GM12878 (cell line): ENCODE measurements at regions not wholly inside any gene's neighbourhood (a gene's known extent, or its start where the extent isn't known, plus 50 kb on each side); places are given as distances from the start of the nearest gene placed in this dataset.

Experiments
- ATAC-seq: fragments of 200-7000 bp; cut with Tn5 transposase; 3 replicates; pipeline ENCODE4 v1.9.1; 2020; ENCODE audit warnings: mild to moderate bottlenecking, moderate library complexity
- BruUV-seq: library from RNA; stranded (reverse); fragments of 400-500 nt; replicated peaks from 2 replicates; lab custom pipeline; 2021; lab: Mats Ljungman, UMichigan
- CTCF ChIA-PET: fragments of 300-600 bp; sonication (Branson Sonifier 250); formaldehyde crosslinking; extraction: SDS; loops from one replicate; lab custom pipeline; 2021; ENCODE audit warnings: inconsistent platforms; lab: Yijun Ruan, JAX
- POLR2A ChIA-PET: fragments of 350-600 bp; formaldehyde crosslinking; extraction: SDS; loops from one replicate; lab custom pipeline; 2021; ENCODE audit warnings: inconsistent platforms; lab: Charles Lee
- RAD21 ChIA-PET: fragments of 300-600 bp; sonication (Branson Sonifier 250); formaldehyde crosslinking; loops from one replicate; lab custom pipeline; 2023; ENCODE audit warnings: antibody characterized with exemption; ENCODE audit not compliant: unreplicated experiment; lab: Charles Lee
- SMC1A ChIA-PET: fragments of 300-600 bp; sonication (Branson Sonifier 250); formaldehyde crosslinking; loops from one replicate; lab custom pipeline; 2023; ENCODE audit not compliant: unreplicated experiment, uncharacterized antibody; lab: Charles Lee
- DNase-seq: peaks from one replicate; pipeline ENCODE4 v3.0.0-alpha.2; 2011; ENCODE audit warnings: low read depth, low spot score
- FAIRE-seq: peaks from 3 replicates; lab custom pipeline; 2011; peaks lifted over from hg19 to GRCh38; lab: Jason Lieb, UNC
- H2AFZ ChIP-seq: 2 replicates; pipeline ENCODE4 v1.6.0; 2011; ENCODE audit warnings: low read depth, low read length, control low read depth; ENCODE audit not compliant: control insufficient read depth
- H3K27ac ChIP-seq: 2 replicates; pipeline ENCODE4 v1.5.1; 2011; ENCODE audit warnings: control low read depth; ENCODE audit not compliant: control insufficient read depth, insufficient read depth
- H3K27me3 ChIP-seq, 2 experiments: replicated peaks in 1 of 2; 2 replicates each; pipeline versions ENCODE4 v1.6.0 to v1.6.1; 2011; ENCODE audit warnings: low read length in 1 of 2; ENCODE audit not compliant: control insufficient read depth in 2 of 2, insufficient read depth in 2 of 2
- H3K36me3 ChIP-seq, 2 experiments: 2 replicates each; pipeline ENCODE4 v1.5.1; 2011; ENCODE audit warnings: low read length in 1 of 2; ENCODE audit not compliant: control insufficient read depth in 2 of 2, insufficient read depth in 2 of 2
- H3K4me1 ChIP-seq: 2 replicates; pipeline ENCODE4 v1.6.1; 2011; ENCODE audit warnings: mild to moderate bottlenecking, low read length, moderate library complexity, mixed read lengths; ENCODE audit not compliant: control insufficient read depth, insufficient read depth
- H3K4me2 ChIP-seq: 2 replicates; pipeline ENCODE4 v1.6.0; 2011; ENCODE audit warnings: control low read depth; ENCODE audit not compliant: control insufficient read depth, insufficient read depth
- H3K4me3 ChIP-seq: fragments of 200-600 bp; sonication (generic); 2 replicates; pipeline ENCODE4 v1.5.1; 2016
- H3K79me2 ChIP-seq: 2 replicates; pipeline ENCODE4 v1.6.0; 2011; ENCODE audit warnings: low read length; ENCODE audit not compliant: control insufficient read depth, insufficient read depth
- H3K9ac ChIP-seq: 2 replicates; pipeline ENCODE4 v1.8.0; 2011; ENCODE audit warnings: low read length, control low read depth, mixed read lengths; ENCODE audit not compliant: control insufficient read depth, insufficient read depth
- H3K9me3 ChIP-seq: replicated peaks from 3 replicates; pipeline ENCODE4 v1.5.1; 2011; ENCODE audit warnings: mild to moderate bottlenecking, low read length; ENCODE audit not compliant: control insufficient read depth, insufficient read depth
- H4K20me1 ChIP-seq: 2 replicates; pipeline ENCODE4 v1.6.0; 2011; ENCODE audit not compliant: control insufficient read depth, insufficient read depth
- ATF7 ChIP-seq: fragments of 450-650 bp; IDR thresholded peaks from 2 replicates; pipeline ENCODE4 v1.6.1; 2016; ENCODE audit warnings: low read depth, mild to moderate bottlenecking
- EP300 ChIP-seq, 2 experiments: fragments of 150-350 bp in 1 of 2; IDR thresholded peaks; 2 replicates each; pipeline ENCODE4 v1.6.1; 2011 to 2012; ENCODE audit warnings: low read depth in 2 of 2, low read length in 2 of 2, borderline replicate concordance in 1 of 2, improper control_type of control experiment in 1 of 2, inconsistent platforms in 1 of 2; ENCODE audit not compliant: control insufficient read depth in 1 of 2
- HCFC1 ChIP-seq: fragments of 150-350 bp; IDR thresholded peaks from 2 replicates; pipeline ENCODE4 v1.6.1; 2014; ENCODE audit warnings: low read length
- KLF5 ChIP-seq: fragments of 450-650 bp; IDR thresholded peaks from 2 replicates; pipeline ENCODE4 v1.6.1; 2014; ENCODE audit warnings: mild to moderate bottlenecking; ENCODE audit not compliant: partially characterized antibody
- LARP7 ChIP-seq: fragments of 450-650 bp; IDR thresholded peaks from 2 replicates; pipeline ENCODE4 v1.6.1; 2017; ENCODE audit warnings: mild to moderate bottlenecking
- NR2C1 ChIP-seq: fragments of 450-650 bp; IDR thresholded peaks from 2 replicates; pipeline ENCODE4 v1.6.1; 2017; ENCODE audit warnings: antibody characterized with exemption, mild to moderate bottlenecking, moderate library complexity
- NR2F1 ChIP-seq: fragments of 450-650 bp; conservative IDR thresholded peaks from 2 replicates; pipeline ENCODE4 v1.6.1; 2017; ENCODE audit warnings: mild to moderate bottlenecking
- PML ChIP-seq: IDR thresholded peaks from 2 replicates; pipeline ENCODE4 v1.6.1; 2012; ENCODE audit warnings: low read length, inconsistent platforms
- POLR2AphosphoS2 ChIP-seq: IDR thresholded peaks from 2 replicates; pipeline ENCODE4 v1.6.1; 2011; ENCODE audit warnings: low read depth, mild to moderate bottlenecking, low read length, improper control_type of control experiment, moderate library complexity
- SUZ12 ChIP-seq: fragments of 200-600 bp; sonication (generic); IDR thresholded peaks from one replicate; pipeline ENCODE4 v1.6.1; 2018; ENCODE audit warnings: antibody characterized with exemption, mild to moderate bottlenecking; ENCODE audit not compliant: unreplicated experiment
- TCF3 ChIP-seq: IDR thresholded peaks from 2 replicates; pipeline ENCODE4 v1.6.1; 2012; ENCODE audit warnings: low read depth, mild to moderate bottlenecking, low read length, borderline replicate concordance; ENCODE audit not compliant: insufficient read depth
- YY1 ChIP-seq: IDR thresholded peaks from 2 replicates; pipeline ENCODE4 v1.6.1; 2011; ENCODE audit warnings: low read depth, mild to moderate bottlenecking, low read length
- WGBS: methylation state at CpG from one replicate; pipeline ENCODE4 v1.1.6; 2016; ENCODE audit warnings: low lambda C conversion rate; ENCODE audit not compliant: insufficient replicate concordance, insufficient coverage; ENCODE audit errors: missing lambda C conversion rate; 5-methylcytosine and 5-hydroxymethylcytosine counted together
- in situ Hi-C: fragments of 300-500 bp; cut with MboI; formaldehyde crosslinking; loops from 9 replicates; pipeline ENCODE4 v1.14.3; 2018; ENCODE audit warnings: mixed read lengths
- intact Hi-C: fragments of 100-400 bp; cut with micrococcal nuclease; formaldehyde crosslinking; loops from one replicate; pipeline ENCODE4 v1.14.2; 2022; ENCODE audit not compliant: unreplicated experiment
- TF ChIP-seq, protein P1 (sequence below): IDR thresholded peaks from 2 replicates; pipeline ENCODE4 v1.6.1; 2012; ENCODE audit warnings: low read depth, low read length, improper control_type of control experiment
- TF ChIP-seq, protein P2 (sequence below): fragments of 450-650 bp; IDR thresholded peaks from 2 replicates; pipeline ENCODE4 v1.6.1; 2017; ENCODE audit warnings: mild to moderate bottlenecking, moderate library complexity

DNA sequence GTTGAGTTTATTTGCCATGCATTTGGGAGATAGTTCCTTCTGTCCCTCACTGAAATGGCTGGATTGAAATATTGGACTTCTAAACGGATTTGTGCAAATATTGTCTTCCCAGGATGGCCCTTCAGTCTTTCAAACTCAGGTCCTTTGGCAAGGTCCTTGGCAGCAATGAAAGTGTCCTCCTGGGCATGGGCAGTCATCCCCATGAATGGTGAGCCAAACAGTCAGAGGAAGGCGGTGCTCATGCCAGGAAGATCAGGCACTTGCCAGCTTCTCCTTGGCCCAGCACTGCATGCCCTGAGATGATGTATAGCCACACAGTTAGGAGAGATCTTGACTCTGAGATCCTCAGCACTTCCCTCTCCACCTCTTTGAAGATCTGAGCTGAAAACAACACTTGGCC lies 221.4 kb upstream of the KLF4 start (continued):
- TF ChIP-seq TCF3 (no peak), POLR2AphosphoS2 (no peak), SUZ12 (no peak), YY1 (no peak), NR2F1 (no peak)
- TF ChIP-seq, protein P1, sequence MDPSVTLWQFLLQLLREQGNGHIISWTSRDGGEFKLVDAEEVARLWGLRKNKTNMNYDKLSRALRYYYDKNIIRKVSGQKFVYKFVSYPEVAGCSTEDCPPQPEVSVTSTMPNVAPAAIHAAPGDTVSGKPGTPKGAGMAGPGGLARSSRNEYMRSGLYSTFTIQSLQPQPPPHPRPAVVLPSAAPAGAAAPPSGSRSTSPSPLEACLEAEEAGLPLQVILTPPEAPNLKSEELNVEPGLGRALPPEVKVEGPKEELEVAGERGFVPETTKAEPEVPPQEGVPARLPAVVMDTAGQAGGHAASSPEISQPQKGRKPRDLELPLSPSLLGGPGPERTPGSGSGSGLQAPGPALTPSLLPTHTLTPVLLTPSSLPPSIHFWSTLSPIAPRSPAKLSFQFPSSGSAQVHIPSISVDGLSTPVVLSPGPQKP = no peak
- TF ChIP-seq, all 136 proteins: peak for 0

DNA sequence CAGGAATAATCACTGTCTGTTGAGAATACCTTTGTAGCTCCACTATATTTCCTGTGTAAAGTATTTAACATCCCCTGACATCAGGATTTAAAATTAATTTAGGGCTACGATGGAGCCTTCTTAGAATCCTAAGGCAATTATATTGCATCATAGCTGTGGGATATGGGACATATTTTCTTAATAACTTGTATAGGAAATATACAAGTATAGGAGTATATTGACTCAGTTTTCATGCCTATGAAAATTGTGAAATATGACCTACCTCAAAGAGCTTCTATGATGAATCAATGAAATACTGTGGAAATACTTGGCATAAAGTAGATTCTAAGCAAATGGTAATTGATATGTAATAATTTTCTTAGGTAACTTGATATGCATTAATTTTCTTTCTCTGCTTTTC lies 221.0 kb upstream of the KLF4 start:
- POLR2A ChIA-PET = no interaction called here
- no peaks in the 10 kb centered on the region for H3K79me2 ChIP-seq
- no TSS peak for BruUV-seq
- TF ChIP-seq NR2C1 (no peak), EP300 (IDR thresholded peaks at IDR 0.05; ENCODE audit: borderline replicate concordance in 1 of 2, control insufficient read depth in 1 of 2, low read depth in 2 of 2, low read length in 2 of 2) (no peak), HCFC1 (no peak), KLF5 (no peak), LARP7 (no peak), PML (no peak), ATF7 (no peak)
- TF ChIP-seq, protein P2, sequence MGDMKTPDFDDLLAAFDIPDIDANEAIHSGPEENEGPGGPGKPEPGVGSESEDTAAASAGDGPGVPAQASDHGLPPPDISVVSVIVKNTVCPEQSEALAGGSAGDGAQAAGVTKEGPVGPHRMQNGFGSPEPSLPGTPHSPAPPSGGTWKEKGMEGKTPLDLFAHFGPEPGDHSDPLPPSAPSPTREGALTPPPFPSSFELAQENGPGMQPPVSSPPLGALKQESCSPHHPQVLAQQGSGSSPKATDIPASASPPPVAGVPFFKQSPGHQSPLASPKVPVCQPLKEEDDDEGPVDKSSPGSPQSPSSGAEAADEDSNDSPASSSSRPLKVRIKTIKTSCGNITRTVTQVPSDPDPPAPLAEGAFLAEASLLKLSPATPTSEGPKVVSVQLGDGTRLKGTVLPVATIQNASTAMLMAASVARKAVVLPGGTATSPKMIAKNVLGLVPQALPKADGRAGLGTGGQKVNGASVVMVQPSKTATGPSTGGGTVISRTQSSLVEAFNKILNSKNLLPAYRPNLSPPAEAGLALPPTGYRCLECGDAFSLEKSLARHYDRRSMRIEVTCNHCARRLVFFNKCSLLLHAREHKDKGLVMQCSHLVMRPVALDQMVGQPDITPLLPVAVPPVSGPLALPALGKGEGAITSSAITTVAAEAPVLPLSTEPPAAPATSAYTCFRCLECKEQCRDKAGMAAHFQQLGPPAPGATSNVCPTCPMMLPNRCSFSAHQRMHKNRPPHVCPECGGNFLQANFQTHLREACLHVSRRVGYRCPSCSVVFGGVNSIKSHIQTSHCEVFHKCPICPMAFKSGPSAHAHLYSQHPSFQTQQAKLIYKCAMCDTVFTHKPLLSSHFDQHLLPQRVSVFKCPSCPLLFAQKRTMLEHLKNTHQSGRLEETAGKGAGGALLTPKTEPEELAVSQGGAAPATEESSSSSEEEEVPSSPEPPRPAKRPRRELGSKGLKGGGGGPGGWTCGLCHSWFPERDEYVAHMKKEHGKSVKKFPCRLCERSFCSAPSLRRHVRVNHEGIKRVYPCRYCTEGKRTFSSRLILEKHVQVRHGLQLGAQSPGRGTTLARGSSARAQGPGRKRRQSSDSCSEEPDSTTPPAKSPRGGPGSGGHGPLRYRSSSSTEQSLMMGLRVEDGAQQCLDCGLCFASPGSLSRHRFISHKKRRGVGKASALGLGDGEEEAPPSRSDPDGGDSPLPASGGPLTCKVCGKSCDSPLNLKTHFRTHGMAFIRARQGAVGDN = no peak
- H3K9ac ChIP-seq = no peak overlapping the region
- no peak for DNase-seq
- no peak overlapping the region for H3K4me3 ChIP-seq
- no peak for FAIRE-seq
- RAD21 ChIA-PET = no interaction called here
- intact Hi-C loops = no loop called here
- H3K9me3 ChIP-seq = no peaks in the 10 kb centered on the region
- no peak overlapping the region for H3K27ac ChIP-seq
- WGBS = 0% methylated on average over 1 of the region's 1 CpG
- H2AFZ ChIP-seq = no peak overlapping the region
- no peaks in the 10 kb centered on the region for H3K36me3 ChIP-seq
- no peaks in the 10 kb centered on the region for H4K20me1 ChIP-seq
- no peak overlapping the region for H3K4me2 ChIP-seq
- SMC1A ChIA-PET = interaction anchor here (0.8 to 1.8 kb wide), 4 partner anchors 9 to 75 kb away, joined by 3 to 6 read pairs (median 3); no protein-coding TSS in a partner anchor
- H3K4me1 ChIP-seq = no peaks in the 10 kb centered on the region
- no peak for ATAC-seq
- in situ Hi-C loops = no loop called here
- CTCF ChIA-PET = no interaction called here
- no peaks in the 10 kb centered on the region; a peak in 1 of 4 replicates for H3K27me3 ChIP-seq
